ENCODE measurements at regions not wholly inside any gene's neighbourhood (a gene's known extent, or its start where the extent isn't known, plus 50 kb on each side); places are given as distances from the start of the nearest gene placed in this dataset.

- Histone ChIP-seq H3K4me3 (no peak overlapping the region), H3K9me3 (no peaks in the 10 kb centered on the region), H3K27me3 (no peaks in the 10 kb centered on the region), H3K36me3 (no peaks in the 10 kb centered on the region), H3K4me1 (no peaks in the 10 kb centered on the region), H3K27ac (no peak overlapping the region)
- intact Hi-C loops (cut with DNase I), result no loop called here
- TF ChIP-seq, protein P1, sequence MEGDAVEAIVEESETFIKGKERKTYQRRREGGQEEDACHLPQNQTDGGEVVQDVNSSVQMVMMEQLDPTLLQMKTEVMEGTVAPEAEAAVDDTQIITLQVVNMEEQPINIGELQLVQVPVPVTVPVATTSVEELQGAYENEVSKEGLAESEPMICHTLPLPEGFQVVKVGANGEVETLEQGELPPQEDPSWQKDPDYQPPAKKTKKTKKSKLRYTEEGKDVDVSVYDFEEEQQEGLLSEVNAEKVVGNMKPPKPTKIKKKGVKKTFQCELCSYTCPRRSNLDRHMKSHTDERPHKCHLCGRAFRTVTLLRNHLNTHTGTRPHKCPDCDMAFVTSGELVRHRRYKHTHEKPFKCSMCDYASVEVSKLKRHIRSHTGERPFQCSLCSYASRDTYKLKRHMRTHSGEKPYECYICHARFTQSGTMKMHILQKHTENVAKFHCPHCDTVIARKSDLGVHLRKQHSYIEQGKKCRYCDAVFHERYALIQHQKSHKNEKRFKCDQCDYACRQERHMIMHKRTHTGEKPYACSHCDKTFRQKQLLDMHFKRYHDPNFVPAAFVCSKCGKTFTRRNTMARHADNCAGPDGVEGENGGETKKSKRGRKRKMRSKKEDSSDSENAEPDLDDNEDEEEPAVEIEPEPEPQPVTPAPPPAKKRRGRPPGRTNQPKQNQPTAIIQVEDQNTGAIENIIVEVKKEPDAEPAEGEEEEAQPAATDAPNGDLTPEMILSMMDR (IDR thresholded peaks at IDR 0.05), result no peak
- TF ChIP-seq POLR2A (IDR thresholded peaks at IDR 0.05) (no peak), POLR2AphosphoS5 (IDR thresholded peaks at IDR 0.05; ENCODE audit: insufficient read depth in 1 of 2, low read depth in 1 of 2) (no peak)
- no peak for DNase-seq (ENCODE audit: extremely low spot score in 2 of 2)
These were observed 165.7 kb downstream of the MN1 start for GRCh38 chr22:27635852-27636251.

- H3K9me3 ChIP-seq, result no peaks in the 10 kb centered on the region
- no peaks in the 10 kb centered on the region for H3K36me3 ChIP-seq
- no peaks in the 10 kb centered on the region for H3K27me3 ChIP-seq
- no peaks in the 10 kb centered on the region for H3K4me1 ChIP-seq
- intact Hi-C loops (cut with DNase I), result no loop called here
- H3K27ac ChIP-seq, result no peak overlapping the region
- no peak for DNase-seq (ENCODE audit: extremely low spot score in 2 of 2)
- TF ChIP-seq, protein P1 (IDR thresholded peaks at IDR 0.05), result no peak
- TF ChIP-seq POLR2A (IDR thresholded peaks at IDR 0.05) (no peak), POLR2AphosphoS5 (IDR thresholded peaks at IDR 0.05; ENCODE audit: insufficient read depth in 1 of 2, low read depth in 1 of 2) (no peak)
- H3K4me3 ChIP-seq, result no peak overlapping the region
These were observed 164.6 kb downstream of the MN1 start for GRCh38 chr22:27636716-27637508.

GRCh38 chr22:27637604-27638003 is 164.0 kb downstream of the MN1 start:
- TF ChIP-seq POLR2AphosphoS5 (IDR thresholded peaks at IDR 0.05; ENCODE audit: insufficient read depth in 1 of 2, low read depth in 1 of 2), result no peak
- TF ChIP-seq, protein P1 (IDR thresholded peaks at IDR 0.05), result no peak
- TF ChIP-seq POLR2A (IDR thresholded peaks at IDR 0.05), result no peak
- intact Hi-C loops (cut with DNase I), result no loop called here
- no peaks in the 10 kb centered on the region for H3K4me1 ChIP-seq

GRCh38 chr22:27638329-27639233 is 163.0 kb downstream of the MN1 start:
- TF ChIP-seq, protein P1 (IDR thresholded peaks at IDR 0.05), result no peak
- no peak for TF ChIP-seq POLR2AphosphoS5 (IDR thresholded peaks at IDR 0.05; ENCODE audit: insufficient read depth in 1 of 2, low read depth in 1 of 2)
- TF ChIP-seq POLR2A (IDR thresholded peaks at IDR 0.05), result no peak
- H3K4me3 ChIP-seq, result no peak overlapping the region
- H3K4me1 ChIP-seq, result no peaks in the 10 kb centered on the region
- intact Hi-C loops (cut with DNase I), result no loop called here
- H3K27me3 ChIP-seq, result no peaks in the 10 kb centered on the region
- H3K9me3 ChIP-seq, result no peaks in the 10 kb centered on the region
- H3K27ac ChIP-seq, result no peak overlapping the region
- H3K36me3 ChIP-seq, result no peaks in the 10 kb centered on the region
- DNase-seq (ENCODE audit: extremely low spot score in 2 of 2), result no peak

More at GRCh38 chr22:27637604-27638003, 164.0 kb downstream of the MN1 start:
- Histone ChIP-seq H3K9me3 (no peaks in the 10 kb centered on the region), H3K27ac (no peak overlapping the region), H3K36me3 (no peaks in the 10 kb centered on the region), H3K27me3 (no peaks in the 10 kb centered on the region), H3K4me3 (no peak overlapping the region)
- DNase-seq (ENCODE audit: extremely low spot score in 2 of 2), result no peak

All from vagina (tissue), 2 donors.